Thyroid gland (tissue), 4 donors: ENCODE measurements at regions not wholly inside any gene's neighbourhood (a gene's known extent, or its start where the extent isn't known, plus 50 kb on each side); places are given as distances from the start of the nearest gene placed in this dataset.

Experiments used
- DNase-seq, 2 donors: peaks; one replicate each; pipeline ENCODE4 v3.0.0-alpha.2; 2019
- H3K27ac ChIP-seq, 3 donors: fragments of 200-600 bp; sonication (generic); 1 replicate in 2 of 3; 2 replicates in 1 of 3; pipeline ENCODE4 v1.5.1; 2016 to 2019; ENCODE audit warnings: mild to moderate bottlenecking in 1 of 3, moderate library complexity in 1 of 3
- H3K27me3 ChIP-seq: fragments of 200-600 bp; sonication (generic); one replicate; pipeline ENCODE4 v1.5.1; 2019
- H3K36me3 ChIP-seq, 2 donors: fragments of 200-600 bp; sonication (generic); one replicate each; pipeline ENCODE4 v1.5.1; 2016 to 2019
- H3K4me1 ChIP-seq, 2 donors: fragments of 200-600 bp; sonication (generic); one replicate each; pipeline ENCODE4 v1.5.1; 2017 to 2019
- H3K4me3 ChIP-seq, 3 donors: fragments of 200-600 bp; sonication (generic); replicated peaks in 1 of 3; 1 replicate in 2 of 3; 2 replicates in 1 of 3; pipeline ENCODE4 v1.5.1; 2016; ENCODE audit warnings: mild to moderate bottlenecking in 1 of 3
- H3K9me3 ChIP-seq: fragments of 200-600 bp; sonication (generic); one replicate; pipeline ENCODE4 v1.5.1; 2017
- POLR2A ChIP-seq, 2 donors: fragments of 450-650 bp; IDR thresholded peaks; one replicate each; pipeline ENCODE4 v1.6.1; 2017; ENCODE audit warnings: antibody characterized with exemption in 2 of 2, mild to moderate bottlenecking in 2 of 2, moderate library complexity in 1 of 2
- WGBS, 2 donors: methylation state at CpG; one replicate each; pipeline ENCODE4 v1.1.5; 2017; 5-methylcytosine and 5-hydroxymethylcytosine counted together
- intact Hi-C: fragments of 100-400 bp; cut with DNase I; formaldehyde crosslinking; loops from one replicate; pipeline ENCODE4 v1.15.1; 2023
- TF ChIP-seq, protein P1 (sequence below), 6 experiments: fragments of 200-600 bp in 3 of 6; fragments of 450-650 bp in 3 of 6; sonication (generic) in 3 of 6; IDR thresholded peaks; one replicate each; pipeline ENCODE4 v1.5.1; 2016 to 2019; ENCODE audit warnings: antibody characterized with exemption in 6 of 6, mild to moderate bottlenecking in 2 of 6, inconsistent platforms in 1 of 6, moderate library complexity in 1 of 6

DNA sequence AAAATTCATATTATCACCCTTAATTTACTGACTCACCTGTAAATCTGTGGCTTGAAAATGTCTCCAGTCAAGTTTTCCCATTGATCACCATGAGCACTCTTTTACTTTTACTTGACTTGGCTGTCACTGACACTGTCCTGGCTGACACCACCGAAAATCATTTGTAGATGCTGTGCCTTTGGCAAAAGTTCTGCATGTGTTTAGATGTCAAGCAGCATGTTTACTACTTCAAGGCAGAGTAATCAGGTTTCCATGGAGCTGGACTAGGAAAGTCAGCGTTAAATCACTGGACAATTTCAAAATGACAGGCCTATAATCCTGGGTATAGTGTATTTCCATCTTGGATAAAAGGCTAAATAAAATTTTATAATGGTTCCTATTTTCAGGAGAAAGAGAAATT is 1530.6 kb upstream of the CDH6 start:
- H3K4me1 ChIP-seq, result no peaks in the 10 kb centered on the region
- whole genome bisulfite sequencing, 2 donors, result 79 to 80% methylated on average over 2 of the region's 2 CpGs
- no peak for DNase-seq
- intact Hi-C loops, result no loop called here
- H3K27me3 ChIP-seq, result no peaks in the 10 kb centered on the region
- H3K4me3 ChIP-seq, result no peak overlapping the region
- H3K36me3 ChIP-seq, result no peaks in the 10 kb centered on the region
- H3K9me3 ChIP-seq, result no peaks in the 10 kb centered on the region
- no peak for TF ChIP-seq POLR2A (IDR thresholded peaks at IDR 0.05)
- TF ChIP-seq, protein P1, sequence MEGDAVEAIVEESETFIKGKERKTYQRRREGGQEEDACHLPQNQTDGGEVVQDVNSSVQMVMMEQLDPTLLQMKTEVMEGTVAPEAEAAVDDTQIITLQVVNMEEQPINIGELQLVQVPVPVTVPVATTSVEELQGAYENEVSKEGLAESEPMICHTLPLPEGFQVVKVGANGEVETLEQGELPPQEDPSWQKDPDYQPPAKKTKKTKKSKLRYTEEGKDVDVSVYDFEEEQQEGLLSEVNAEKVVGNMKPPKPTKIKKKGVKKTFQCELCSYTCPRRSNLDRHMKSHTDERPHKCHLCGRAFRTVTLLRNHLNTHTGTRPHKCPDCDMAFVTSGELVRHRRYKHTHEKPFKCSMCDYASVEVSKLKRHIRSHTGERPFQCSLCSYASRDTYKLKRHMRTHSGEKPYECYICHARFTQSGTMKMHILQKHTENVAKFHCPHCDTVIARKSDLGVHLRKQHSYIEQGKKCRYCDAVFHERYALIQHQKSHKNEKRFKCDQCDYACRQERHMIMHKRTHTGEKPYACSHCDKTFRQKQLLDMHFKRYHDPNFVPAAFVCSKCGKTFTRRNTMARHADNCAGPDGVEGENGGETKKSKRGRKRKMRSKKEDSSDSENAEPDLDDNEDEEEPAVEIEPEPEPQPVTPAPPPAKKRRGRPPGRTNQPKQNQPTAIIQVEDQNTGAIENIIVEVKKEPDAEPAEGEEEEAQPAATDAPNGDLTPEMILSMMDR (IDR thresholded peaks at IDR 0.05), result no peak
- H3K27ac ChIP-seq, result no peak overlapping the region

DNA sequence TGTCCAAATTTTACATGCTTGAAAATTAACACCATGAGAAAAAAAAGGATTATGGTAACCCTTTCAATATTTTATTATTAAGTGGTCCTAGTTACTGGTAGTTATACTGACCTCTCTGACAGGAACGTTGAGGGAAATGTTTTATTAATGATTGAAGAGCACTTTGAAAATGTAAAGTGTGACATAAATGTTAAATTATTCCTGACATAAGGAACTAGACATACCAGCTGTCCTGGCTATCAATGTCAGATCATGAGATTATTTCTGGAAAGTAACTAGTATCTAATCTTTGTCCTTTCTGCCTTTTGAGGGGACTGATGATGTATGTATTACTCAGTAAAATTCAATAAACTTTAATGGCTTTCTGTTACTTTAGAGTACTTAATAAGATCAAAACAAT is 1538.5 kb upstream of the CDH6 start:
- WGBS, 2 donors, result 32 to 44% methylated on average over 1 of the region's 1 CpG
- H3K36me3 ChIP-seq, result no peaks in the 10 kb centered on the region
- H3K9me3 ChIP-seq, result no peaks in the 10 kb centered on the region
- H3K4me3 ChIP-seq, result no peak overlapping the region
- no peak overlapping the region for H3K27ac ChIP-seq
- intact Hi-C loops, result no loop called here
- no peaks in the 10 kb centered on the region for H3K4me1 ChIP-seq
- DNase-seq, result no peak
- no peaks in the 10 kb centered on the region for H3K27me3 ChIP-seq
- no peak for TF ChIP-seq POLR2A (IDR thresholded peaks at IDR 0.05)
- TF ChIP-seq, protein P1 (IDR thresholded peaks at IDR 0.05), result no peak

DNA sequence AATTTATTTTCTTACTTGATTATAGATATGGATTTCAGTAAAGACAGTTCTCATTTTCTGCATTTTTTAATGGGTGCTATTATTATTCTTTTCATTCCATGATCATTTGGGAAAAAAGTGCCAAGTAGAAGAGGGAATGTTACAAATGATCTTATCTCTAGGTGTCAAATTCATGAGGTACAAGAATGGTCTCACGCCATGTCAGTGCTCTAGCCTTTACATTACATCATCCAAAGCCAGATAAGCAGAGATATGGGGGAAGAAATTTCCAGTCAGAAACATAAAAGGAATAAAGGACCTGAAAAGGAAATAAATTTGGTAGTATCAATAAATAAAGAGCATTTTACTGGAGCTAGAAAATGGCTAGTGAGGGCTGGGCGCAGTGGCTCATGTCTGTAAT is 1544.2 kb upstream of the CDH6 start:
- Histone ChIP-seq H3K4me1 (no peaks in the 10 kb centered on the region), H3K36me3 (no peaks in the 10 kb centered on the region), H3K9me3 (no peaks in the 10 kb centered on the region), H3K27me3 (no peaks in the 10 kb centered on the region), H3K4me3 (no peak overlapping the region), H3K27ac (no peak overlapping the region)
- TF ChIP-seq, protein P1 (IDR thresholded peaks at IDR 0.05), result no peak
- TF ChIP-seq POLR2A (IDR thresholded peaks at IDR 0.05), result no peak
- no peak for DNase-seq
- intact Hi-C loops, result no loop called here
- 75 to 84% methylated on average over 2 of the region's 2 CpGs for WGBS, 2 donors

DNA sequence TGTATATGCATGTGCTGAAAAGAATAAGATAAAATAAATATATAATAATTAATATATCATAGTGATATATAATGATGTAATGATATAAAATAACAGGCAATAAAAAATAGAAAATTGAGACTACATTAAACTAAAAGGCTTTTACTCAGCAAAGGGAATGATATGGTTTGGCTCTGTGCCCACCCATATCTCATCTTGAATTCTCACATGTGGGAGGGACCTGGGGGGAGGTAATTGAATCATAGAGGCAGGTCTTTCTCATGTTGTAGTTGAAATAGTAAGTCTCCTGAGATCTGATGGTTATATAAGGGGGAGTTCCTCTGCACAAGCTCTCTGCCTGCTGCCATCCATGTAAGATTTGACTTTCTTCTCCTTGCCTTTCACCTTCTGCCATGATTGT is 1550.9 kb upstream of the CDH6 start:
- Histone ChIP-seq H3K9me3 (no peaks in the 10 kb centered on the region), H3K27me3 (no peaks in the 10 kb centered on the region), H3K4me1 (no peaks in the 10 kb centered on the region), H3K4me3 (no peak overlapping the region), H3K36me3 (no peaks in the 10 kb centered on the region), H3K27ac (no peak overlapping the region)
- intact Hi-C loops, result no loop called here
- no peak for TF ChIP-seq POLR2A (IDR thresholded peaks at IDR 0.05)
- TF ChIP-seq, protein P1 (IDR thresholded peaks at IDR 0.05), result no peak
- no peak for DNase-seq

DNA sequence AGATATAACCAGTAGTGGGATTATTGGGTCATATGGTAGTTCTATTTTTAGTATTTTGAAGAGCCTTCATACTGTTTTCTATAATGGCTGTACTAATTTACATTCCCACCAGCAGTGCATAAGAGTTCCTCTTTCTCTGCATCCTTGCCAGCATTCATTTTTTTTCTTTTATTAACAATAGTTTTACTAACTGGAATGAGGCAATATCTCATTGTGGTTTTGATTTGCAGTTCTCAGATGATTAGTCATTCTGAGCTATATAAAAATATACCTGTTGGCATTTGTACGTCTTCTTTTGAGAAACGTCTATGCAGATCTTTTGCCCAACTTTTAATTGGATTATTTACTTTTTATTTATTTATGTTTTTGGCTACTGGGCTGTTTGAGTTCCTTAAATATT is 1579.3 kb upstream of the CDH6 start:
- H3K4me1 ChIP-seq, result no peaks in the 10 kb centered on the region
- H3K27ac ChIP-seq, result no peak overlapping the region
- H3K4me3 ChIP-seq, result no peak overlapping the region
- no peaks in the 10 kb centered on the region for H3K27me3 ChIP-seq
- WGBS, 2 donors, result 78 to 85% methylated on average over 2 of the region's 2 CpGs
- H3K9me3 ChIP-seq, result no peaks in the 10 kb centered on the region
- intact Hi-C loops, result no loop called here
- DNase-seq, result no peak
- no peak for TF ChIP-seq POLR2A (IDR thresholded peaks at IDR 0.05)
- TF ChIP-seq, protein P1 (IDR thresholded peaks at IDR 0.05), result no peak
- no peaks in the 10 kb centered on the region for H3K36me3 ChIP-seq
